DOHH2 (cell line): ENCODE measurements at regions not wholly inside any gene's neighbourhood (a gene's known extent, or its start where the extent isn't known, plus 50 kb on each side); places are given as distances from the start of the nearest gene placed in this dataset.

ENCODE experiments used
- H3F3A ChIP-seq: fragments of 200-600 bp; sonication (generic), shearing (Covaris generic); 2 replicates; pipeline ENCODE4 v1.6.0; 2016; ENCODE audit warnings: antibody characterized with exemption, mild to moderate bottlenecking; ENCODE audit not compliant: control insufficient read depth, insufficient read depth
- H3K27ac ChIP-seq: fragments of 200-600 bp; sonication (generic); 2 replicates; pipeline ENCODE4 v1.5.1; 2014; ENCODE audit warnings: low read depth, mild to moderate bottlenecking, low read length, moderate library complexity
- H3K27me3 ChIP-seq: fragments of 200-600 bp; sonication (generic); 2 replicates; pipeline ENCODE4 v1.6.1; 2014; ENCODE audit warnings: mild to moderate bottlenecking, low read length, mixed read lengths; ENCODE audit not compliant: control insufficient read depth
- H3K36me3 ChIP-seq: fragments of 200-600 bp; sonication (generic); 2 replicates; pipeline ENCODE4 v1.6.1; 2014; ENCODE audit warnings: mild to moderate bottlenecking, low read length, moderate library complexity, mixed read lengths; ENCODE audit not compliant: control insufficient read depth
- H3K4me1 ChIP-seq: fragments of 200-600 bp; sonication (generic); 2 replicates; pipeline ENCODE4 v1.6.1; 2014; ENCODE audit warnings: mild to moderate bottlenecking, low read length, mixed read lengths; ENCODE audit not compliant: control insufficient read depth
- H3K4me2 ChIP-seq: fragments of 200-600 bp; sonication (generic); 2 replicates; pipeline ENCODE4 v1.6.0; 2014; ENCODE audit warnings: mild to moderate bottlenecking, low read length, moderate library complexity
- H3K4me3 ChIP-seq: fragments of 200-600 bp; sonication (generic); 2 replicates; pipeline ENCODE4 v1.5.1; 2014; ENCODE audit warnings: mild to moderate bottlenecking, low read length, mixed read lengths
- H3K79me2 ChIP-seq: fragments of 200-600 bp; sonication (generic); 2 replicates; pipeline ENCODE4 v1.6.1; 2014; ENCODE audit warnings: mild to moderate bottlenecking, low read length, mixed read lengths; ENCODE audit not compliant: control insufficient read depth
- H3K9me2 ChIP-seq: fragments of 200-600 bp; sonication (generic); replicated peaks from 2 replicates; pipeline ENCODE4 v1.6.1; 2014; ENCODE audit warnings: mild to moderate bottlenecking, low read length, mixed read lengths; ENCODE audit not compliant: control insufficient read depth
- H3K9me3 ChIP-seq: fragments of 200-600 bp; sonication (generic); 2 replicates; pipeline ENCODE4 v1.6.1; 2014; ENCODE audit warnings: antibody characterized with exemption, low read length, mixed read lengths; ENCODE audit not compliant: control insufficient read depth, insufficient read depth
- H4K20me1 ChIP-seq: fragments of 200-600 bp; sonication (generic); 2 replicates; pipeline ENCODE4 v1.6.0; 2014; ENCODE audit warnings: low read depth, mild to moderate bottlenecking, antibody characterized with exemption, low read length, moderate library complexity; ENCODE audit not compliant: control insufficient read depth, insufficient read depth
- CTCF ChIP-seq: fragments of 200-600 bp; sonication (generic); IDR thresholded peaks from one replicate; pipeline ENCODE4 v1.5.1; 2014; ENCODE audit warnings: antibody characterized with exemption, mild to moderate bottlenecking, low read depth, low read length; ENCODE audit not compliant: poor library complexity, severe bottlenecking
- EZH2phosphoT487 ChIP-seq: fragments of 200-600 bp; sonication (generic); IDR thresholded peaks from 2 replicates; pipeline ENCODE4 v1.6.1; 2017; ENCODE audit warnings: borderline replicate concordance, mild to moderate bottlenecking, antibody characterized with exemption, low read length, moderate library complexity, mixed read lengths

GRCh38 chr12:30263434-30263833 lies 432.2 kb downstream of the IPO8 start:
- H3K79me2 ChIP-seq, result no peaks in the 10 kb centered on the region
- no peaks in the 10 kb centered on the region for H4K20me1 ChIP-seq
- no peak overlapping the region for H3K4me3 ChIP-seq
- H3K36me3 ChIP-seq, result no peaks in the 10 kb centered on the region
- TF ChIP-seq EZH2phosphoT487 (no peak), CTCF (no peak)
- H3K4me2 ChIP-seq, result no peak overlapping the region
- H3K4me1 ChIP-seq, result no peaks in the 10 kb centered on the region
- H3K9me3 ChIP-seq, result no peaks in the 10 kb centered on the region
- H3K27ac ChIP-seq, result no peak overlapping the region
- no peaks in the 10 kb centered on the region for H3F3A ChIP-seq
- H3K27me3 ChIP-seq, result no peaks in the 10 kb centered on the region
- H3K9me2 ChIP-seq, result no peaks in the 10 kb centered on the region

DNA sequence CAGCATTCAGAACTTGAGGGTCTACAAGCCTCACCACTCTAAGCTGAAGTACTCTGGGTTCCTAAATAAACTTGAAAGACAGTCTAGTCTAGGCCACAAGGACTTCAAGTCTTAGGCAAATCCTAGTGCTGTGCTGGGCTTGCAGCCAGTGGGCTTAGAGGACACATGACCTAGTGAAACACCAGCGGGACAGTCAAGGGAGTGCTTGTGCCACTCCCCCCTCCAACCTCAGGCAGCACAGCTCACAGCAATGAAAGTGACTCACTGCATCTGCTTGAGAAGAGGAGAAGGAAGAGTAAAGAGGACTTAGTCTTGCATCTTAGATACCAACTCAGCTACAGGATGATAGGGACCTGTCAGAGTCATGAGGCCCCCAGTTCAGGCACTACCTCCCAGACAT lies 438.1 kb downstream of the IPO8 start:
- H3K9me3 ChIP-seq, result no peaks in the 10 kb centered on the region
- H3K9me2 ChIP-seq, result no peaks in the 10 kb centered on the region
- no peaks in the 10 kb centered on the region for H3K27me3 ChIP-seq
- H3K36me3 ChIP-seq, result no peaks in the 10 kb centered on the region
- no peak overlapping the region for H3K4me3 ChIP-seq
- no peaks in the 10 kb centered on the region for H3K79me2 ChIP-seq
- H3K4me2 ChIP-seq, result no peak overlapping the region
- H3K4me1 ChIP-seq, result no peaks in the 10 kb centered on the region
- no peak overlapping the region for H3K27ac ChIP-seq
- TF ChIP-seq EZH2phosphoT487 (no peak), CTCF (no peak)
- H4K20me1 ChIP-seq, result no peaks in the 10 kb centered on the region
- no peaks in the 10 kb centered on the region for H3F3A ChIP-seq

GRCh38 chr12:30251546-30251945 lies 444.1 kb downstream of the IPO8 start:
- H3K4me1 ChIP-seq, result no peaks in the 10 kb centered on the region
- no peaks in the 10 kb centered on the region for H3K9me3 ChIP-seq
- H3K4me2 ChIP-seq, result no peak overlapping the region
- H3K4me3 ChIP-seq, result no peak overlapping the region
- no peaks in the 10 kb centered on the region for H3F3A ChIP-seq
- no peaks in the 10 kb centered on the region for H3K36me3 ChIP-seq
- no peaks in the 10 kb centered on the region for H3K79me2 ChIP-seq
- H3K27ac ChIP-seq, result no peak overlapping the region
- H3K9me2 ChIP-seq, result no peaks in the 10 kb centered on the region
- TF ChIP-seq CTCF, result no peak
- TF ChIP-seq EZH2phosphoT487, result no peak
- H3K27me3 ChIP-seq, result no peaks in the 10 kb centered on the region
- no peaks in the 10 kb centered on the region for H4K20me1 ChIP-seq

DNA sequence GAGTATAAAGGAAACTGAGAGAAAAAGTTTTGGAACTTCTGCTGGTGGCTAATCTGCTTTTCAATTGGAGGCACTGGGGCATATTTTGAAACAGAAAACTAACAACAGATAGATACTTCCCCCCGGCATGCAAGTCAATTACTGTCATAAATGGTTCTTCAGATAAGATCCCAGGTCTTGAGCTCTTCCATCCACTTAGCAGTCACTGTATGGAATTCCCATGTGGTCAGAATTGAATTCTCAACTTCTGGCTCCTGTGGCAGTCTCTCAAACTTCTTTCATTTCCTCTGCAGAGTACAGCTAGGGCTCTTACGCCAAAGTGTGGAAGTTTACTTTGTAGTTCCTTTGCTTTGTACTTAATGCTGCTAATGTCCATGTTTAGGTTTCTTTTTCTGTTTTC lies 452.2 kb downstream of the IPO8 start:
- Histone ChIP-seq H3K27ac (no peak overlapping the region), H3K4me3 (no peak overlapping the region), H3K4me1 (no peaks in the 10 kb centered on the region), H4K20me1 (no peaks in the 10 kb centered on the region), H3K4me2 (no peak overlapping the region), H3F3A (no peaks in the 10 kb centered on the region), H3K79me2 (no peaks in the 10 kb centered on the region), H3K9me2 (no peaks in the 10 kb centered on the region), H3K9me3 (no peaks in the 10 kb centered on the region), H3K36me3 (no peaks in the 10 kb centered on the region), H3K27me3 (no peaks in the 10 kb centered on the region)
- TF ChIP-seq CTCF (no peak), EZH2phosphoT487 (no peak)
